ENCODE measurements at regions not wholly inside any gene's neighbourhood (a gene's known extent, or its start where the extent isn't known, plus 50 kb on each side); places are given as distances from the start of the nearest gene placed in this dataset.

GRCh38 chr10:63866075-63866746 is 345.0 kb downstream of the REEP3 start:
- peak; percentile 68 for DNase-seq

- DNase-seq = no peak
Measured at GRCh38 chr10:63866747-63867140, 345.5 kb downstream of the REEP3 start.

- no peak for DNase-seq
Measured at GRCh38 chr10:63878428-63878827, 357.2 kb downstream of the REEP3 start.

GRCh38 chr10:63883861-63884260 is 362.7 kb downstream of the REEP3 start:
- no peak for DNase-seq

- DNase-seq = no peak
Measured at GRCh38 chr10:63884426-63884825, 363.2 kb downstream of the REEP3 start.

GRCh38 chr10:63885156-63885555 is 364.0 kb downstream of the REEP3 start:
- DNase-seq = no peak

GRCh38 chr10:63886281-63887022 is 365.3 kb downstream of the REEP3 start:
- no peak for DNase-seq

GRCh38 chr10:63887023-63887589 is 365.9 kb downstream of the REEP3 start:
- no peak for DNase-seq

- DNase-seq = no peak
Measured at GRCh38 chr10:63887600-63888370, 366.6 kb downstream of the REEP3 start.

GRCh38 chr10:63889803-63890202 is 368.6 kb downstream of the REEP3 start:
- no peak for DNase-seq

- DNase-seq = no peak
Measured at GRCh38 chr10:63896992-63897391, 375.8 kb downstream of the REEP3 start.

- no peak for DNase-seq
Measured at GRCh38 chr10:63899673-63900300, 378.6 kb downstream of the REEP3 start.

GRCh38 chr10:63901228-63901627 is 380.0 kb downstream of the REEP3 start:
- no peak for DNase-seq

- peak; percentile 71 for DNase-seq
Measured at GRCh38 chr10:63901881-63902280, 380.7 kb downstream of the REEP3 start.

GRCh38 chr10:63910806-63911205 is 389.6 kb downstream of the REEP3 start:
- DNase-seq = no peak

- no peak for DNase-seq
Measured at GRCh38 chr10:63915240-63915639, 394.0 kb downstream of the REEP3 start.

- DNase-seq = peak; percentile 11
Measured at GRCh38 chr10:63917363-63917762, 396.2 kb downstream of the REEP3 start.

GRCh38 chr10:63919575-63920279 is 398.5 kb downstream of the REEP3 start:
- DNase-seq = peak; percentile 9

- DNase-seq = no peak
Measured at GRCh38 chr10:63920926-63921325, 399.7 kb downstream of the REEP3 start.

GRCh38 chr10:63921908-63922467 is 400.8 kb downstream of the REEP3 start:
- DNase-seq = no peak

- DNase-seq = peak; percentile 23
Measured at GRCh38 chr10:63922468-63923284, 401.5 kb downstream of the REEP3 start.
